Transverse colon (tissue), 4 donors: ENCODE measurements at regions not wholly inside any gene's neighbourhood (a gene's known extent, or its start where the extent isn't known, plus 50 kb on each side); places are given as distances from the start of the nearest gene placed in this dataset.

ENCODE experiments used
- EP300 ChIP-seq: sonication (generic); formaldehyde crosslinking; IDR thresholded peaks from one replicate; pipeline ENCODE4 v1.6.1; 2017; ENCODE audit warnings: antibody characterized with exemption, low read depth
- POLR2A ChIP-seq: fragments of 450-650 bp; IDR thresholded peaks from one replicate; pipeline ENCODE4 v1.6.1; 2016; ENCODE audit warnings: antibody characterized with exemption, mild to moderate bottlenecking, moderate library complexity
- POLR2AphosphoS5 ChIP-seq, 3 donors: sonication (generic); formaldehyde crosslinking; IDR thresholded peaks; one replicate each; pipeline ENCODE4 v1.6.1; 2016; ENCODE audit warnings: antibody characterized with exemption in 3 of 3
- TF ChIP-seq, protein P1 (sequence below), 5 experiments: fragments of 200-600 bp in 3 of 5; fragments of 450-650 bp in 2 of 5; sonication (generic) in 3 of 5; IDR thresholded peaks; 1 replicate in 2 of 5; 2 replicates in 3 of 5; pipeline ENCODE4 v1.5.1; 2016 to 2017; ENCODE audit warnings: antibody characterized with exemption in 5 of 5, inconsistent platforms in 3 of 5, mild to moderate bottlenecking in 2 of 5, moderate library complexity in 1 of 5

DNA sequence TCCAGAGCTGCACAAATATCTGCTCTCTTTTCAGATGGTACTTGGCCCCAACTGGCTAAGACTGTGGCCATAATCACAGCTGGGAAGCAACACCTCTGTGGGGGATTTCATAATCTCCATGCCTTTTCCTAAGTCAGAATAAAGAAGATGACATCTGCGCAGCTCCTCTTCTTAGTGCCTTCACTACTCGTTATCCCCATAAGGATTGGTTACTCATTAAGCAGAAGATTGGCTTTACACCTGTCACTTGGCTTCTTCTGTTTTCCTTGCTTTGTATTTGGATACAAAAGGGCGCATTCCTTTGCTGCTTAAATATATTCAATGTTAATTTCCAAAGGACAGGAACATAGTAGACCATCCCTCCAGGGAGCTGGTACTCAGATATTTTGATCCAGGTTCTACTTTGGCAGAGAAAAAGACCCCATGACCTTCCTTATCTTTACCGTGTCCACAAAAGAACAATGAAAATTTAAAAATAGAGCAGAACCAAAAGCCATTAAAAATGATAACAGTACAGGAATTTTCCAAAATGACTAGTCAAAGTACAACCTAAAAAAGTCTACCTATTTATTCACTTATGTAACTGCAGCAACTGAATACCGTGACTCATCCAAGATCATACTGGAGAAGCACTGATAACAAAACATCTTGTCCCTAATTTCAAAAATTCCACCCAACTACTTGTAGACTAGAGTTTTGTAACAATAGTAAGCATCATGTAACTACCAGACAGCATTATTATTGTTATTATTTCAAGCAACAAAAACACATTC, 352.3 kb upstream of the TMPO start:
- TF ChIP-seq, protein P1, sequence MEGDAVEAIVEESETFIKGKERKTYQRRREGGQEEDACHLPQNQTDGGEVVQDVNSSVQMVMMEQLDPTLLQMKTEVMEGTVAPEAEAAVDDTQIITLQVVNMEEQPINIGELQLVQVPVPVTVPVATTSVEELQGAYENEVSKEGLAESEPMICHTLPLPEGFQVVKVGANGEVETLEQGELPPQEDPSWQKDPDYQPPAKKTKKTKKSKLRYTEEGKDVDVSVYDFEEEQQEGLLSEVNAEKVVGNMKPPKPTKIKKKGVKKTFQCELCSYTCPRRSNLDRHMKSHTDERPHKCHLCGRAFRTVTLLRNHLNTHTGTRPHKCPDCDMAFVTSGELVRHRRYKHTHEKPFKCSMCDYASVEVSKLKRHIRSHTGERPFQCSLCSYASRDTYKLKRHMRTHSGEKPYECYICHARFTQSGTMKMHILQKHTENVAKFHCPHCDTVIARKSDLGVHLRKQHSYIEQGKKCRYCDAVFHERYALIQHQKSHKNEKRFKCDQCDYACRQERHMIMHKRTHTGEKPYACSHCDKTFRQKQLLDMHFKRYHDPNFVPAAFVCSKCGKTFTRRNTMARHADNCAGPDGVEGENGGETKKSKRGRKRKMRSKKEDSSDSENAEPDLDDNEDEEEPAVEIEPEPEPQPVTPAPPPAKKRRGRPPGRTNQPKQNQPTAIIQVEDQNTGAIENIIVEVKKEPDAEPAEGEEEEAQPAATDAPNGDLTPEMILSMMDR (IDR thresholded peaks at IDR 0.05) = no peak
- TF ChIP-seq POLR2A (no peak), EP300 (no peak), POLR2AphosphoS5 (IDR thresholded peaks at IDR 0.05) (no peak)
